ENCODE measurements at regions not wholly inside any gene's neighbourhood (a gene's known extent, or its start where the extent isn't known, plus 50 kb on each side); places are given as distances from the start of the nearest gene placed in this dataset.

DNA sequence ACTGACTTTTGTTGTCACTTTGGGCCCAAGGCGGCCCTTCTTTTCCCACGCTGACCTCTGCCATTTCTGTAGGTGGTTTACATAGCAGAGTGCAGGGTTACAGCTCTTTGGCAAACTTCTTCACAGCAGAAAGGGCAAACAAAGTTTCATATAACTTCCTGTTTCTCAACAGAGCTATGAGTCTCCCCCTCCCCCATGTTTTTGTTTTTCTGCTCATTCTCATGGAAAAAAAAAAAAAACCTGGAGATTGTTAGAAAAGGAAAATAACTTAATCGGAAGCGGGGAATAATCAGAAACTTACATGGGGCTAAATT, 342.0 kb upstream of the NR2F2 start:
- no peak overlapping the region for H3K27ac Mint-ChIP-seq
- no peaks in the 10 kb centered on the region for H3K79me2 ChIP-seq (replicated peaks; ENCODE audit: insufficient read depth)
- no peaks in the 10 kb centered on the region for H3K9me3 Mint-ChIP-seq
- no peak for ATAC-seq
- no peaks in the 10 kb centered on the region for H3K36me3 ChIP-seq (ENCODE audit: insufficient read depth)
- H3K4me1 Mint-ChIP-seq: peaks cover 20% of the 10 kb centered on the region
- H3K4me3 ChIP-seq: no peak overlapping the region
- peaks cover 3% of the 10 kb centered on the region for H3K27me3 Mint-ChIP-seq (ENCODE audit: insufficient read depth, low read depth, poor library complexity)
- TF ChIP-seq NANOG (IDR thresholded peaks at IDR 0.05; ENCODE audit: borderline replicate concordance) (no peak), JUNB (IDR thresholded peaks at IDR 0.05; ENCODE audit: unreplicated experiment) (no peak), EZH2 (IDR thresholded peaks at IDR 0.05; ENCODE audit: low read depth, unreplicated experiment) (no peak), POLR2AphosphoS5 (IDR thresholded peaks at IDR 0.05; ENCODE audit: low read depth) (no peak), ZNF114 (CRISPR knock-in tag; IDR thresholded peaks at IDR 0.05) (no peak), EZH2phosphoT487 (IDR thresholded peaks at IDR 0.05; ENCODE audit: unreplicated experiment) (no peak), CREB1 (CRISPR knock-in tag; IDR thresholded peaks at IDR 0.05; ENCODE audit: low read depth) (no peak), STAT1 (IDR thresholded peaks at IDR 0.05; ENCODE audit: unreplicated experiment) (no peak), ZNF331 (CRISPR knock-in tag; IDR thresholded peaks at IDR 0.05; ENCODE audit: low read depth) (no peak)
- TF ChIP-seq, protein P1, sequence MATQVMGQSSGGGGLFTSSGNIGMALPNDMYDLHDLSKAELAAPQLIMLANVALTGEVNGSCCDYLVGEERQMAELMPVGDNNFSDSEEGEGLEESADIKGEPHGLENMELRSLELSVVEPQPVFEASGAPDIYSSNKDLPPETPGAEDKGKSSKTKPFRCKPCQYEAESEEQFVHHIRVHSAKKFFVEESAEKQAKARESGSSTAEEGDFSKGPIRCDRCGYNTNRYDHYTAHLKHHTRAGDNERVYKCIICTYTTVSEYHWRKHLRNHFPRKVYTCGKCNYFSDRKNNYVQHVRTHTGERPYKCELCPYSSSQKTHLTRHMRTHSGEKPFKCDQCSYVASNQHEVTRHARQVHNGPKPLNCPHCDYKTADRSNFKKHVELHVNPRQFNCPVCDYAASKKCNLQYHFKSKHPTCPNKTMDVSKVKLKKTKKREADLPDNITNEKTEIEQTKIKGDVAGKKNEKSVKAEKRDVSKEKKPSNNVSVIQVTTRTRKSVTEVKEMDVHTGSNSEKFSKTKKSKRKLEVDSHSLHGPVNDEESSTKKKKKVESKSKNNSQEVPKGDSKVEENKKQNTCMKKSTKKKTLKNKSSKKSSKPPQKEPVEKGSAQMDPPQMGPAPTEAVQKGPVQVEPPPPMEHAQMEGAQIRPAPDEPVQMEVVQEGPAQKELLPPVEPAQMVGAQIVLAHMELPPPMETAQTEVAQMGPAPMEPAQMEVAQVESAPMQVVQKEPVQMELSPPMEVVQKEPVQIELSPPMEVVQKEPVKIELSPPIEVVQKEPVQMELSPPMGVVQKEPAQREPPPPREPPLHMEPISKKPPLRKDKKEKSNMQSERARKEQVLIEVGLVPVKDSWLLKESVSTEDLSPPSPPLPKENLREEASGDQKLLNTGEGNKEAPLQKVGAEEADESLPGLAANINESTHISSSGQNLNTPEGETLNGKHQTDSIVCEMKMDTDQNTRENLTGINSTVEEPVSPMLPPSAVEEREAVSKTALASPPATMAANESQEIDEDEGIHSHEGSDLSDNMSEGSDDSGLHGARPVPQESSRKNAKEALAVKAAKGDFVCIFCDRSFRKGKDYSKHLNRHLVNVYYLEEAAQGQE (IDR thresholded peaks at IDR 0.05; ENCODE audit: unreplicated experiment): no peak
- TF ChIP-seq, protein P2, sequence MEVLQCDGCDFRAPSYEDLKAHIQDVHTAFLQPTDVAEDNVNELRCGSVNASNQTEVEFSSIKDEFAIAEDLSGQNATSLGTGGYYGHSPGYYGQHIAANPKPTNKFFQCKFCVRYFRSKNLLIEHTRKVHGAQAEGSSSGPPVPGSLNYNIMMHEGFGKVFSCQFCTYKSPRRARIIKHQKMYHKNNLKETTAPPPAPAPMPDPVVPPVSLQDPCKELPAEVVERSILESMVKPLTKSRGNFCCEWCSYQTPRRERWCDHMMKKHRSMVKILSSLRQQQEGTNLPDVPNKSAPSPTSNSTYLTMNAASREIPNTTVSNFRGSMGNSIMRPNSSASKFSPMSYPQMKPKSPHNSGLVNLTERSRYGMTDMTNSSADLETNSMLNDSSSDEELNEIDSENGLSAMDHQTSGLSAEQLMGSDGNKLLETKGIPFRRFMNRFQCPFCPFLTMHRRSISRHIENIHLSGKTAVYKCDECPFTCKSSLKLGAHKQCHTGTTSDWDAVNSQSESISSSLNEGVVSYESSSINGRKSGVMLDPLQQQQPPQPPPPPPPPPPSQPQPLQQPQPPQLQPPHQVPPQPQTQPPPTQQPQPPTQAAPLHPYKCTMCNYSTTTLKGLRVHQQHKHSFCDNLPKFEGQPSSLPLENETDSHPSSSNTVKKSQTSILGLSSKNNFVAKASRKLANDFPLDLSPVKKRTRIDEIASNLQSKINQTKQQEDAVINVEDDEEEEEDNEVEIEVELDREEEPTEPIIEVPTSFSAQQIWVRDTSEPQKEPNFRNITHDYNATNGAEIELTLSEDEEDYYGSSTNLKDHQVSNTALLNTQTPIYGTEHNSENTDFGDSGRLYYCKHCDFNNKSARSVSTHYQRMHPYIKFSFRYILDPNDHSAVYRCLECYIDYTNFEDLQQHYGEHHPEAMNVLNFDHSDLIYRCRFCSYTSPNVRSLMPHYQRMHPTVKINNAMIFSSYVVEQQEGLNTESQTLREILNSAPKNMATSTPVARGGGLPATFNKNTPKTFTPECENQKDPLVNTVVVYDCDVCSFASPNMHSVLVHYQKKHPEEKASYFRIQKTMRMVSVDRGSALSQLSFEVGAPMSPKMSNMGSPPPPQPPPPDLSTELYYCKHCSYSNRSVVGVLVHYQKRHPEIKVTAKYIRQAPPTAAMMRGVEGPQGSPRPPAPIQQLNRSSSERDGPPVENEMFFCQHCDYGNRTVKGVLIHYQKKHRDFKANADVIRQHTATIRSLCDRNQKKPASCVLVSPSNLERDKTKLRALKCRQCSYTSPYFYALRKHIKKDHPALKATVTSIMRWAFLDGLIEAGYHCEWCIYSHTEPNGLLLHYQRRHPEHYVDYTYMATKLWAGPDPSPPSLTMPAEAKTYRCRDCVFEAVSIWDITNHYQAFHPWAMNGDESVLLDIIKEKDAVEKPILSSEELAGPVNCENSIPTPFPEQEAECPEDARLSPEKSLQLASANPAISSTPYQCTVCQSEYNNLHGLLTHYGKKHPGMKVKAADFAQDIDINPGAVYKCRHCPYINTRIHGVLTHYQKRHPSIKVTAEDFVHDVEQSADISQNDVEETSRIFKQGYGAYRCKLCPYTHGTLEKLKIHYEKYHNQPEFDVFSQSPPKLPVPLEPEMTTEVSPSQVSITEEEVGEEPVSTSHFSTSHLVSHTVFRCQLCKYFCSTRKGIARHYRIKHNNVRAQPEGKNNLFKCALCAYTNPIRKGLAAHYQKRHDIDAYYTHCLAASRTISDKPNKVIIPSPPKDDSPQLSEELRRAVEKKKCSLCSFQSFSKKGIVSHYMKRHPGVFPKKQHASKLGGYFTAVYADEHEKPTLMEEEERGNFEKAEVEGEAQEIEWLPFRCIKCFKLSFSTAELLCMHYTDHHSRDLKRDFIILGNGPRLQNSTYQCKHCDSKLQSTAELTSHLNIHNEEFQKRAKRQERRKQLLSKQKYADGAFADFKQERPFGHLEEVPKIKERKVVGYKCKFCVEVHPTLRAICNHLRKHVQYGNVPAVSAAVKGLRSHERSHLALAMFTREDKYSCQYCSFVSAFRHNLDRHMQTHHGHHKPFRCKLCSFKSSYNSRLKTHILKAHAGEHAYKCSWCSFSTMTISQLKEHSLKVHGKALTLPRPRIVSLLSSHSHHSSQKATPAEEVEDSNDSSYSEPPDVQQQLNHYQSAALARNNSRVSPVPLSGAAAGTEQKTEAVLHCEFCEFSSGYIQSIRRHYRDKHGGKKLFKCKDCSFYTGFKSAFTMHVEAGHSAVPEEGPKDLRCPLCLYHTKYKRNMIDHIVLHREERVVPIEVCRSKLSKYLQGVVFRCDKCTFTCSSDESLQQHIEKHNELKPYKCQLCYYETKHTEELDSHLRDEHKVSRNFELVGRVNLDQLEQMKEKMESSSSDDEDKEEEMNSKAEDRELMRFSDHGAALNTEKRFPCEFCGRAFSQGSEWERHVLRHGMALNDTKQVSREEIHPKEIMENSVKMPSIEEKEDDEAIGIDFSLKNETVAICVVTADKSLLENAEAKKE (CRISPR knock-in tag; IDR thresholded peaks at IDR 0.05): no peak
- TF ChIP-seq, protein P3, sequence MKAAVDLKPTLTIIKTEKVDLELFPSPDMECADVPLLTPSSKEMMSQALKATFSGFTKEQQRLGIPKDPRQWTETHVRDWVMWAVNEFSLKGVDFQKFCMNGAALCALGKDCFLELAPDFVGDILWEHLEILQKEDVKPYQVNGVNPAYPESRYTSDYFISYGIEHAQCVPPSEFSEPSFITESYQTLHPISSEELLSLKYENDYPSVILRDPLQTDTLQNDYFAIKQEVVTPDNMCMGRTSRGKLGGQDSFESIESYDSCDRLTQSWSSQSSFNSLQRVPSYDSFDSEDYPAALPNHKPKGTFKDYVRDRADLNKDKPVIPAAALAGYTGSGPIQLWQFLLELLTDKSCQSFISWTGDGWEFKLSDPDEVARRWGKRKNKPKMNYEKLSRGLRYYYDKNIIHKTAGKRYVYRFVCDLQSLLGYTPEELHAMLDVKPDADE (IDR thresholded peaks at IDR 0.05): no peak
- TF ChIP-seq, protein P4, sequence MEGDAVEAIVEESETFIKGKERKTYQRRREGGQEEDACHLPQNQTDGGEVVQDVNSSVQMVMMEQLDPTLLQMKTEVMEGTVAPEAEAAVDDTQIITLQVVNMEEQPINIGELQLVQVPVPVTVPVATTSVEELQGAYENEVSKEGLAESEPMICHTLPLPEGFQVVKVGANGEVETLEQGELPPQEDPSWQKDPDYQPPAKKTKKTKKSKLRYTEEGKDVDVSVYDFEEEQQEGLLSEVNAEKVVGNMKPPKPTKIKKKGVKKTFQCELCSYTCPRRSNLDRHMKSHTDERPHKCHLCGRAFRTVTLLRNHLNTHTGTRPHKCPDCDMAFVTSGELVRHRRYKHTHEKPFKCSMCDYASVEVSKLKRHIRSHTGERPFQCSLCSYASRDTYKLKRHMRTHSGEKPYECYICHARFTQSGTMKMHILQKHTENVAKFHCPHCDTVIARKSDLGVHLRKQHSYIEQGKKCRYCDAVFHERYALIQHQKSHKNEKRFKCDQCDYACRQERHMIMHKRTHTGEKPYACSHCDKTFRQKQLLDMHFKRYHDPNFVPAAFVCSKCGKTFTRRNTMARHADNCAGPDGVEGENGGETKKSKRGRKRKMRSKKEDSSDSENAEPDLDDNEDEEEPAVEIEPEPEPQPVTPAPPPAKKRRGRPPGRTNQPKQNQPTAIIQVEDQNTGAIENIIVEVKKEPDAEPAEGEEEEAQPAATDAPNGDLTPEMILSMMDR (conservative IDR thresholded peaks at IDR 0.05; ENCODE audit: low read depth in 2 of 2): no peak
- peak; percentile 4 for DNase-seq (ENCODE audit: low spot score)
- peaks cover 6% of the 10 kb centered on the region; the same call in 1 of the 2 replicates for H3K9me2 ChIP-seq (ENCODE audit: insufficient read depth)
- H3F3A ChIP-seq (replicated peaks; ENCODE audit: low read depth): no peaks in the 10 kb centered on the region
- H3K4me1 ChIP-seq (ENCODE audit: insufficient read depth): peaks cover 17% of the 10 kb centered on the region
- no peak overlapping the region; the same call in 1 of the 2 replicates for H3K4me2 ChIP-seq
- no peaks in the 10 kb centered on the region for H3K36me3 Mint-ChIP-seq (ENCODE audit: low read depth)
- no peaks in the 10 kb centered on the region for H3K27me3 ChIP-seq (ENCODE audit: insufficient read depth)
- H4K20me1 ChIP-seq (replicated peaks; ENCODE audit: insufficient read depth): no peaks in the 10 kb centered on the region
- H2AFZ ChIP-seq: no peak overlapping the region
- no peak overlapping the region for H3K4me3 Mint-ChIP-seq
- H3K27ac ChIP-seq (ENCODE audit: low read depth): no peak overlapping the region
